C4-2B (cell line): ENCODE measurements at regions not wholly inside any gene's neighbourhood (a gene's known extent, or its start where the extent isn't known, plus 50 kb on each side); places are given as distances from the start of the nearest gene placed in this dataset.

Experiments used
- CTCF ChIP-seq: fragments of 450-650 bp; conservative IDR thresholded peaks from 2 replicates; pipeline ENCODE4 v1.5.1; 2017; ENCODE audit warnings: mild to moderate bottlenecking
- ZFX ChIP-seq: fragments of 450-650 bp; IDR thresholded peaks from 2 replicates; pipeline ENCODE4 v1.6.1; 2017

GRCh38 chr10:88170628-88171027 is 307.2 kb downstream of the PTEN start:
- TF ChIP-seq CTCF, result no peak
- TF ChIP-seq ZFX, result no peak
